Endothelial cell of umbilical vein (primary cell): ENCODE measurements at regions not wholly inside any gene's neighbourhood (a gene's known extent, or its start where the extent isn't known, plus 50 kb on each side); places are given as distances from the start of the nearest gene placed in this dataset.

Source experiments
- BruUV-seq: library from RNA; stranded (reverse); fragments of 400-500 nt; replicated peaks from 2 replicates; lab custom pipeline; 2021; lab: Mats Ljungman, UMichigan
- CTCF ChIA-PET: fragments of 300-600, 350-600 bp; sonication (Branson Sonifier 250); formaldehyde crosslinking; loops from one replicate; lab custom pipeline; 2021; ENCODE audit warnings: antibody characterized with exemption, inconsistent platforms; lab: Charles Lee
- POLR2A ChIA-PET: fragments of 300-600, 350-600 bp; sonication (Branson Sonifier 250); formaldehyde crosslinking; loops from one replicate; lab custom pipeline; 2021; ENCODE audit warnings: antibody characterized with exemption, inconsistent platforms; lab: Charles Lee
- DNase-seq: peaks from one replicate; pipeline ENCODE4 v3.0.0-alpha.2; 2011; ENCODE audit warnings: low read depth, low spot score
- FAIRE-seq: peaks from 2 replicates; lab custom pipeline; 2011; peaks lifted over from hg19 to GRCh38; lab: Jason Lieb, UNC
- H2AFZ ChIP-seq: 2 replicates; pipeline ENCODE4 v1.6.0; 2012; ENCODE audit warnings: low read depth, low read length, control low read depth, inconsistent platforms
- H3K27ac ChIP-seq: 2 replicates; pipeline ENCODE4 v1.5.1; 2011; ENCODE audit warnings: low read depth, mild to moderate bottlenecking, control low read depth, low read length, moderate library complexity; ENCODE audit not compliant: insufficient read depth
- H3K27me3 ChIP-seq, 2 experiments: 2 replicates each; pipeline versions ENCODE4 v1.6.0 to v1.6.1; 2011; ENCODE audit warnings: low read length in 2 of 2, mixed read lengths in 1 of 2; ENCODE audit not compliant: control insufficient read depth in 2 of 2, insufficient read depth in 2 of 2
- H3K36me3 ChIP-seq, 2 experiments: 2 replicates in 1 of 2; 3 replicates in 1 of 2; pipeline ENCODE4 v1.5.1; 2011; ENCODE audit warnings: low read length in 2 of 2, mild to moderate bottlenecking in 1 of 2, moderate library complexity in 1 of 2; ENCODE audit not compliant: control insufficient read depth in 2 of 2, insufficient read depth in 2 of 2; ENCODE audit errors: extremely low read depth in 1 of 2
- H3K4me1 ChIP-seq: 3 replicates; pipeline ENCODE4 v1.5.1; 2011; ENCODE audit warnings: mild to moderate bottlenecking, low read length; ENCODE audit not compliant: control insufficient read depth, insufficient read depth; ENCODE audit errors: extremely low read depth
- H3K4me2 ChIP-seq: 2 replicates; pipeline ENCODE4 v1.6.1; 2011; ENCODE audit warnings: low read length, control low read depth, mixed read lengths; ENCODE audit not compliant: insufficient read depth
- H3K4me3 ChIP-seq, 3 experiments: fragments of 200-600 bp in 1 of 3; sonication (generic), shearing (Covaris generic) in 1 of 3; replicated peaks in 1 of 3; 2 replicates each; pipeline ENCODE4 v1.5.1; 2011 to 2016; ENCODE audit warnings: control low read depth in 3 of 3, low read length in 3 of 3, mild to moderate bottlenecking in 2 of 3, inconsistent platforms in 1 of 3, low read depth in 1 of 3, moderate library complexity in 1 of 3; ENCODE audit not compliant: insufficient read depth in 1 of 3
- H3K79me2 ChIP-seq: 2 replicates; pipeline ENCODE4 v1.6.0; 2012; ENCODE audit warnings: low read length, inconsistent platforms; ENCODE audit not compliant: control insufficient read depth, insufficient read depth
- H3K9ac ChIP-seq: replicated peaks from 2 replicates; pipeline ENCODE3; 2011; ENCODE audit warnings: low read length, control low read depth; ENCODE audit not compliant: insufficient read depth; ENCODE audit errors: extremely low read depth
- H3K9me1 ChIP-seq: replicated peaks from 3 replicates; pipeline ENCODE4 v1.6.0; 2011; ENCODE audit warnings: mild to moderate bottlenecking, low read length; ENCODE audit not compliant: control insufficient read depth, insufficient read depth; ENCODE audit errors: extremely low read depth
- H3K9me3 ChIP-seq: replicated peaks from 2 replicates; pipeline ENCODE4 v1.5.1; 2012; ENCODE audit warnings: low read length, inconsistent platforms; ENCODE audit not compliant: control insufficient read depth, insufficient read depth
- H4K20me1 ChIP-seq: replicated peaks from 2 replicates; pipeline ENCODE3; 2011; ENCODE audit warnings: mild to moderate bottlenecking, low read length; ENCODE audit not compliant: control insufficient read depth, insufficient read depth; ENCODE audit errors: extremely low read depth
- EZH2 ChIP-seq: IDR thresholded peaks from 2 replicates; pipeline ENCODE4 v1.6.1; 2012; ENCODE audit warnings: borderline replicate concordance, low read depth, mild to moderate bottlenecking, moderate library complexity, low read length, inconsistent platforms; ENCODE audit not compliant: severe bottlenecking
- FOS ChIP-seq: IDR thresholded peaks from 2 replicates; pipeline ENCODE4 v1.6.1; 2011; ENCODE audit warnings: mild to moderate bottlenecking, low read length, moderate library complexity, borderline replicate concordance; ENCODE audit not compliant: insufficient read depth
- GATA2 ChIP-seq: IDR thresholded peaks from 2 replicates; pipeline ENCODE4 v1.7.0; 2011; ENCODE audit warnings: low read depth, mild to moderate bottlenecking, moderate library complexity, mixed read lengths, low read length; ENCODE audit not compliant: insufficient read length, insufficient read depth
- JUN ChIP-seq: IDR thresholded peaks from 2 replicates; pipeline ENCODE4 v1.6.1; 2011; ENCODE audit warnings: borderline replicate concordance, low read depth; ENCODE audit not compliant: insufficient read length, insufficient read depth
- MYC ChIP-seq: IDR thresholded peaks from one replicate; pipeline ENCODE4 v1.6.1; 2011; ENCODE audit warnings: mild to moderate bottlenecking, low read depth, low read length
- POLR2A ChIP-seq: IDR thresholded peaks from 2 replicates; pipeline ENCODE4 v1.6.1; 2012; ENCODE audit warnings: low read depth, mild to moderate bottlenecking, control low read depth, low read length
- POLR2AphosphoS5 ChIP-seq: IDR thresholded peaks from 2 replicates; pipeline ENCODE4 v1.6.1; 2012; ENCODE audit warnings: low read depth, mild to moderate bottlenecking, control low read depth, low read length, moderate library complexity; ENCODE audit not compliant: insufficient read depth
- dilution Hi-C: fragments of 300-500 bp; cut with MboI; formaldehyde crosslinking; loops from one replicate; pipeline ENCODE4 v1.15.0; 2019; ENCODE audit warnings: low sequenced_read_pairs; ENCODE audit not compliant: extremely low pct_ligation_motif_present
- intact Hi-C: fragments of 100-400 bp; cut with micrococcal nuclease; formaldehyde crosslinking; loops from one replicate; pipeline ENCODE4 v1.10.0; 2022
- TF ChIP-seq, protein P1 (sequence below), 2 donors: IDR thresholded peaks; 1 replicate in 1 of 2; 2 replicates in 1 of 2; pipeline ENCODE4 v1.5.1; 2011; ENCODE audit warnings: low read length in 2 of 2, mild to moderate bottlenecking in 2 of 2, moderate library complexity in 2 of 2, control low read depth in 1 of 2, inconsistent platforms in 1 of 2, low read depth in 1 of 2; ENCODE audit not compliant: insufficient read depth in 1 of 2; ENCODE audit errors: extremely low read depth in 1 of 2
- TF ChIP-seq, protein P2 (sequence below): IDR thresholded peaks from 2 replicates; pipeline ENCODE4 v1.6.1; 2011; ENCODE audit not compliant: insufficient read depth, insufficient read length

DNA sequence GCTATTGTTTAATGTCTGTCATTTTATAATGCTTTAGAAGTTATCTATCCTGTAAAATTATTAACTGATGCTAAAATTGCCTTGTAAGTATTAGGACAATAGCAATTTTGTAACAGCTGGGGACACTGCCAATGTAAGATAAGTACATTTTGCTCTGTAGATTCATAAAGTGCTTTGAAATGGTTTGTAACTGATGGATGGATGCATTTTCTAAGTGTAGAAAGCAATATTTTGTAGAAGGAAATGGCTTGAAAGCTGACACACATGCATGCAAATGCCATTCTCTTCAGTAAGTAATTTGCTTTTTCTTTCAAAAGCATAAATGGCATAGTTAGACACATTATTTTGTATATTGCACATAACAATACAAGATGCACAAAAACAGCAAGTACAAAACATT lies 129.8 kb downstream of the FOXG1 start:
- H3K9me1 ChIP-seq, result no peaks in the 10 kb centered on the region
- no peaks in the 10 kb centered on the region for H3K27me3 ChIP-seq
- H3K4me3 ChIP-seq, result no peak overlapping the region
- H2AFZ ChIP-seq, result no peak overlapping the region
- no peak overlapping the region for H3K9ac ChIP-seq
- H3K36me3 ChIP-seq, result no peaks in the 10 kb centered on the region
- H3K9me3 ChIP-seq, result no peaks in the 10 kb centered on the region
- no peaks in the 10 kb centered on the region for H3K4me1 ChIP-seq
- no peaks in the 10 kb centered on the region for H3K79me2 ChIP-seq
- H4K20me1 ChIP-seq, result no peaks in the 10 kb centered on the region
- no peak overlapping the region for H3K4me2 ChIP-seq
- no TSS peak for BruUV-seq
- no peak overlapping the region for H3K27ac ChIP-seq
- CTCF ChIA-PET, result no interaction called here
- intact Hi-C loops (no loop called here), dilution Hi-C loops (no loop called here)
- DNase-seq (no peak), FAIRE-seq (no peak)
- TF ChIP-seq EZH2 (no peak), MYC (no peak), POLR2AphosphoS5 (no peak), POLR2A (no peak), JUN (no peak), FOS (no peak), GATA2 (no peak)
- TF ChIP-seq, protein P1, sequence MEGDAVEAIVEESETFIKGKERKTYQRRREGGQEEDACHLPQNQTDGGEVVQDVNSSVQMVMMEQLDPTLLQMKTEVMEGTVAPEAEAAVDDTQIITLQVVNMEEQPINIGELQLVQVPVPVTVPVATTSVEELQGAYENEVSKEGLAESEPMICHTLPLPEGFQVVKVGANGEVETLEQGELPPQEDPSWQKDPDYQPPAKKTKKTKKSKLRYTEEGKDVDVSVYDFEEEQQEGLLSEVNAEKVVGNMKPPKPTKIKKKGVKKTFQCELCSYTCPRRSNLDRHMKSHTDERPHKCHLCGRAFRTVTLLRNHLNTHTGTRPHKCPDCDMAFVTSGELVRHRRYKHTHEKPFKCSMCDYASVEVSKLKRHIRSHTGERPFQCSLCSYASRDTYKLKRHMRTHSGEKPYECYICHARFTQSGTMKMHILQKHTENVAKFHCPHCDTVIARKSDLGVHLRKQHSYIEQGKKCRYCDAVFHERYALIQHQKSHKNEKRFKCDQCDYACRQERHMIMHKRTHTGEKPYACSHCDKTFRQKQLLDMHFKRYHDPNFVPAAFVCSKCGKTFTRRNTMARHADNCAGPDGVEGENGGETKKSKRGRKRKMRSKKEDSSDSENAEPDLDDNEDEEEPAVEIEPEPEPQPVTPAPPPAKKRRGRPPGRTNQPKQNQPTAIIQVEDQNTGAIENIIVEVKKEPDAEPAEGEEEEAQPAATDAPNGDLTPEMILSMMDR (IDR thresholded peaks at IDR 0.05; ENCODE audit: extremely low read depth in 1 of 2, insufficient read depth in 1 of 2, low read depth in 1 of 2, low read length in 2 of 2), result no peak
- TF ChIP-seq, protein P2, sequence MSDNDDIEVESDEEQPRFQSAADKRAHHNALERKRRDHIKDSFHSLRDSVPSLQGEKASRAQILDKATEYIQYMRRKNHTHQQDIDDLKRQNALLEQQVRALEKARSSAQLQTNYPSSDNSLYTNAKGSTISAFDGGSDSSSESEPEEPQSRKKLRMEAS, result no peak
- POLR2A ChIA-PET, result no interaction called here
